ES-I3 (cell line): ENCODE measurements at regions not wholly inside any gene's neighbourhood (a gene's known extent, or its start where the extent isn't known, plus 50 kb on each side); places are given as distances from the start of the nearest gene placed in this dataset.
"Not testable (repeated sequence)": the region's sequence is repeated elsewhere in the genome, so short reads cannot be mapped to it uniquely, and the experiment has no call there.

Experiments
- H3K36me3 ChIP-seq: 2 replicates; pipeline ENCODE4 v1.6.1; 2013; ENCODE audit warnings: mild to moderate bottlenecking, low read length, control low read depth, moderate library complexity; ENCODE audit not compliant: insufficient read depth
- H3K4me1 ChIP-seq: 2 replicates; pipeline ENCODE4 v1.6.1; 2013; ENCODE audit warnings: mild to moderate bottlenecking, control low read depth, low read length; ENCODE audit not compliant: insufficient read depth
- H3K9ac ChIP-seq: 2 replicates; pipeline ENCODE4 v1.6.1; 2013; ENCODE audit warnings: low read depth, mild to moderate bottlenecking, low read length, moderate library complexity
- H3K9me3 ChIP-seq: 2 replicates; pipeline ENCODE4 v1.6.1; 2013; ENCODE audit warnings: mild to moderate bottlenecking, low read length, moderate library complexity; ENCODE audit not compliant: control insufficient read depth, insufficient read depth

- Histone ChIP-seq H3K4me1 (peaks cover 27% of the 10 kb centered on the region; the same call in 1 of the 2 replicates), H3K9me3 (peaks cover 3% of the 10 kb centered on the region; the same call in 1 of the 2 replicates), H3K36me3 (no peaks in the 10 kb centered on the region), H3K9ac (peak overlapping the region; percentile 5; the same call in 1 of the 2 replicates)
Measured at GRCh38 chr10:53477313-53477675, 704.7 kb upstream of the MBL2 start.

- H3K4me1 ChIP-seq, result peaks cover 27% of the 10 kb centered on the region; the same call in 1 of the 2 replicates
- H3K9me3 ChIP-seq, result peaks cover 3% of the 10 kb centered on the region; the same call in 1 of the 2 replicates
- no peaks in the 10 kb centered on the region for H3K36me3 ChIP-seq
- H3K9ac ChIP-seq, result peak overlapping the region; percentile 5; the same call in 1 of the 2 replicates
Measured at GRCh38 chr10:53476650-53477312, 704.2 kb upstream of the MBL2 start.

GRCh38 chr10:53469383-53469782 is 696.8 kb upstream of the MBL2 start:
- Histone ChIP-seq H3K9me3 (peaks cover 3% of the 10 kb centered on the region), H3K4me1 (no peaks in the 10 kb centered on the region), H3K9ac (no peak overlapping the region), H3K36me3 (no peaks in the 10 kb centered on the region)

- Histone ChIP-seq H3K36me3 (no peaks in the 10 kb centered on the region), H3K4me1 (no peaks in the 10 kb centered on the region), H3K9ac (no peak overlapping the region), H3K9me3 (peaks cover 2% of the 10 kb centered on the region)
Measured at GRCh38 chr10:53463539-53463938, 691.0 kb upstream of the MBL2 start.

GRCh38 chr10:53458007-53458406 is 685.4 kb upstream of the MBL2 start:
- Histone ChIP-seq H3K4me1 (no peaks in the 10 kb centered on the region), H3K9ac (no peak overlapping the region), H3K36me3 (no peaks in the 10 kb centered on the region), H3K9me3 (peaks cover 2% of the 10 kb centered on the region; the same call in 1 of the 2 replicates)

GRCh38 chr10:53453196-53453595 is 680.6 kb upstream of the MBL2 start:
- H3K9me3 ChIP-seq, result 0 out of 2 replicates have a peak, but pooled peaks cover 6% of the 10 kb centered on the region
- H3K4me1 ChIP-seq, result no peaks in the 10 kb centered on the region
- no peaks in the 10 kb centered on the region for H3K36me3 ChIP-seq
- no peak overlapping the region for H3K9ac ChIP-seq

GRCh38 chr10:53447576-53447975 is 675.0 kb upstream of the MBL2 start:
- H3K9ac ChIP-seq, result no peak overlapping the region
- H3K36me3 ChIP-seq, result no peaks in the 10 kb centered on the region
- no peaks in the 10 kb centered on the region for H3K4me1 ChIP-seq
- H3K9me3 ChIP-seq, result peaks cover 18% of the 10 kb centered on the region; the same call in 1 of the 2 replicates

GRCh38 chr10:53441843-53442242 is 669.3 kb upstream of the MBL2 start:
- no peak overlapping the region for H3K9ac ChIP-seq
- H3K36me3 ChIP-seq, result no peaks in the 10 kb centered on the region
- H3K4me1 ChIP-seq, result no peaks in the 10 kb centered on the region
- peaks cover 3% of the 10 kb centered on the region; the same call in 1 of the 2 replicates for H3K9me3 ChIP-seq

GRCh38 chr10:53440601-53441000 is 668.0 kb upstream of the MBL2 start:
- H3K4me1 ChIP-seq, result no peaks in the 10 kb centered on the region
- H3K36me3 ChIP-seq, result no peaks in the 10 kb centered on the region
- H3K9ac ChIP-seq, result no peak overlapping the region
- H3K9me3 ChIP-seq, result no peaks in the 10 kb centered on the region

- not testable (repeated sequence) for H3K4me1 ChIP-seq, H3K9ac ChIP-seq, H3K36me3 ChIP-seq, H3K9me3 ChIP-seq
Measured at GRCh38 chr10:53439075-53439474, 666.5 kb upstream of the MBL2 start.

GRCh38 chr10:53434413-53434812 is 661.8 kb upstream of the MBL2 start:
- Histone ChIP-seq H3K36me3 (no peaks in the 10 kb centered on the region), H3K4me1 (no peaks in the 10 kb centered on the region), H3K9me3 (no peaks in the 10 kb centered on the region), H3K9ac (no peak overlapping the region)

GRCh38 chr10:53432035-53432434 is 659.5 kb upstream of the MBL2 start:
- no peak overlapping the region for H3K9ac ChIP-seq
- no peaks in the 10 kb centered on the region for H3K36me3 ChIP-seq
- H3K9me3 ChIP-seq, result no peaks in the 10 kb centered on the region
- no peaks in the 10 kb centered on the region for H3K4me1 ChIP-seq

GRCh38 chr10:53430974-53431373 is 658.4 kb upstream of the MBL2 start:
- Histone ChIP-seq H3K9me3 (peaks cover 5% of the 10 kb centered on the region), H3K36me3 (no peaks in the 10 kb centered on the region), H3K9ac (no peak overlapping the region), H3K4me1 (no peaks in the 10 kb centered on the region)

- no peaks in the 10 kb centered on the region for H3K36me3 ChIP-seq
- H3K4me1 ChIP-seq, result no peaks in the 10 kb centered on the region
- H3K9me3 ChIP-seq, result peaks cover 9% of the 10 kb centered on the region
- no peak overlapping the region for H3K9ac ChIP-seq
Measured at GRCh38 chr10:53430127-53430891, 657.7 kb upstream of the MBL2 start.
